ENCODE measurements at regions not wholly inside any gene's neighbourhood (a gene's known extent, or its start where the extent isn't known, plus 50 kb on each side); places are given as distances from the start of the nearest gene placed in this dataset.
A peak's percentile ranks its signal among the peaks of the same experiment; 100 is the strongest.

- H3K9me3 Mint-ChIP-seq, result peaks cover 3% of the 10 kb centered on the region
- no peak for DNase-seq
- no peak overlapping the region for H3K27ac Mint-ChIP-seq
- no peak overlapping the region for H3K4me3 Mint-ChIP-seq
- H3K4me1 Mint-ChIP-seq, result peaks cover 28% of the 10 kb centered on the region
- peaks cover 5% of the 10 kb centered on the region for H3K36me3 Mint-ChIP-seq
- H3K27me3 Mint-ChIP-seq, result peaks cover 97% of the 10 kb centered on the region
Observed at GRCh38 chr5:73299665-73300336, 126.8 kb downstream of the TMEM174 start.

GRCh38 chr5:73298772-73299630 lies 126.0 kb downstream of the TMEM174 start:
- H3K4me1 Mint-ChIP-seq, result peaks cover 28% of the 10 kb centered on the region
- peaks cover 1% of the 10 kb centered on the region for H3K9me3 Mint-ChIP-seq
- peaks cover 5% of the 10 kb centered on the region for H3K36me3 Mint-ChIP-seq
- peaks cover 97% of the 10 kb centered on the region for H3K27me3 Mint-ChIP-seq
- peak; percentile 45 for DNase-seq
- H3K27ac Mint-ChIP-seq, result peak overlapping the region; percentile 21
- no peak overlapping the region for H3K4me3 Mint-ChIP-seq

- Mint-ChIP-seq H3K4me1 (peaks cover 28% of the 10 kb centered on the region), H3K27ac (peak overlapping the region; percentile 21), H3K4me3 (no peak overlapping the region)
Observed at GRCh38 chr5:73298251-73298771, 125.3 kb downstream of the TMEM174 start.

GRCh38 chr5:73297430-73297829 lies 124.4 kb downstream of the TMEM174 start:
- no peak for DNase-seq
- peaks cover 25% of the 10 kb centered on the region for H3K4me1 Mint-ChIP-seq
- no peak overlapping the region for H3K4me3 Mint-ChIP-seq
- H3K36me3 Mint-ChIP-seq, result peaks cover 2% of the 10 kb centered on the region
- H3K27me3 Mint-ChIP-seq, result peaks cover 90% of the 10 kb centered on the region
- no peaks in the 10 kb centered on the region for H3K9me3 Mint-ChIP-seq
- H3K27ac Mint-ChIP-seq, result no peak overlapping the region

More at GRCh38 chr5:73298251-73298771, 125.3 kb downstream of the TMEM174 start:
- Mint-ChIP-seq H3K27me3 (peaks cover 92% of the 10 kb centered on the region), H3K36me3 (peaks cover 5% of the 10 kb centered on the region), H3K9me3 (peaks cover 1% of the 10 kb centered on the region)
- no peak for DNase-seq

GRCh38 chr5:73296772-73297171 lies 123.8 kb downstream of the TMEM174 start:
- Mint-ChIP-seq H3K9me3 (no peaks in the 10 kb centered on the region), H3K36me3 (peaks cover 2% of the 10 kb centered on the region), H3K27me3 (peaks cover 89% of the 10 kb centered on the region), H3K4me1 (peaks cover 25% of the 10 kb centered on the region), H3K27ac (no peak overlapping the region), H3K4me3 (no peak overlapping the region)
- no peak for DNase-seq

GRCh38 chr5:73295921-73296320 lies 122.9 kb downstream of the TMEM174 start:
- no peak for DNase-seq
- Mint-ChIP-seq H3K9me3 (no peaks in the 10 kb centered on the region), H3K4me3 (no peak overlapping the region), H3K4me1 (peaks cover 25% of the 10 kb centered on the region), H3K36me3 (peaks cover 2% of the 10 kb centered on the region), H3K27me3 (peaks cover 89% of the 10 kb centered on the region), H3K27ac (no peak overlapping the region)

GRCh38 chr5:73295447-73295846 lies 122.5 kb downstream of the TMEM174 start:
- Mint-ChIP-seq H3K4me3 (no peak overlapping the region), H3K27ac (no peak overlapping the region), H3K9me3 (no peaks in the 10 kb centered on the region), H3K27me3 (peaks cover 88% of the 10 kb centered on the region), H3K4me1 (peaks cover 21% of the 10 kb centered on the region), H3K36me3 (no peaks in the 10 kb centered on the region)
- no peak for DNase-seq

- H3K27me3 Mint-ChIP-seq, result peaks cover 80% of the 10 kb centered on the region
- H3K36me3 Mint-ChIP-seq, result no peaks in the 10 kb centered on the region
- H3K9me3 Mint-ChIP-seq, result no peaks in the 10 kb centered on the region
- H3K27ac Mint-ChIP-seq, result no peak overlapping the region
- H3K4me3 Mint-ChIP-seq, result no peak overlapping the region
- no peak for DNase-seq
- H3K4me1 Mint-ChIP-seq, result peaks cover 4% of the 10 kb centered on the region
Observed at GRCh38 chr5:73292816-73293459, 119.9 kb downstream of the TMEM174 start.

- H3K4me1 Mint-ChIP-seq, result peaks cover 3% of the 10 kb centered on the region
- no peak overlapping the region for H3K27ac Mint-ChIP-seq
- peaks cover 2% of the 10 kb centered on the region for H3K36me3 Mint-ChIP-seq
- DNase-seq, result no peak
- peaks cover 69% of the 10 kb centered on the region for H3K27me3 Mint-ChIP-seq
- H3K9me3 Mint-ChIP-seq, result peaks cover 4% of the 10 kb centered on the region
- no peak overlapping the region for H3K4me3 Mint-ChIP-seq
Observed at GRCh38 chr5:73291873-73292272, 118.9 kb downstream of the TMEM174 start.

- Mint-ChIP-seq H3K27ac (no peak overlapping the region), H3K27me3 (peaks cover 61% of the 10 kb centered on the region), H3K4me3 (no peak overlapping the region), H3K9me3 (peaks cover 5% of the 10 kb centered on the region), H3K36me3 (peaks cover 2% of the 10 kb centered on the region), H3K4me1 (no peaks in the 10 kb centered on the region)
- no peak for DNase-seq
Observed at GRCh38 chr5:73290242-73290641, 117.2 kb downstream of the TMEM174 start.

GRCh38 chr5:73288803-73289720 lies 116.1 kb downstream of the TMEM174 start:
- Mint-ChIP-seq H3K27ac (no peak overlapping the region), H3K4me1 (no peaks in the 10 kb centered on the region), H3K27me3 (peaks cover 57% of the 10 kb centered on the region), H3K4me3 (no peak overlapping the region), H3K36me3 (peaks cover 2% of the 10 kb centered on the region), H3K9me3 (peaks cover 5% of the 10 kb centered on the region)
- DNase-seq, result no peak

GRCh38 chr5:73286896-73287295 lies 113.9 kb downstream of the TMEM174 start:
- H3K36me3 Mint-ChIP-seq, result peaks cover 2% of the 10 kb centered on the region
- H3K4me3 Mint-ChIP-seq, result no peak overlapping the region
- H3K27me3 Mint-ChIP-seq, result peaks cover 58% of the 10 kb centered on the region
- no peak overlapping the region for H3K27ac Mint-ChIP-seq
- H3K9me3 Mint-ChIP-seq, result peaks cover 5% of the 10 kb centered on the region
- H3K4me1 Mint-ChIP-seq, result no peaks in the 10 kb centered on the region
- no peak for DNase-seq

GRCh38 chr5:73284985-73285384 lies 112.0 kb downstream of the TMEM174 start:
- Mint-ChIP-seq H3K9me3 (peaks cover 5% of the 10 kb centered on the region), H3K36me3 (peaks cover 2% of the 10 kb centered on the region), H3K27ac (no peak overlapping the region), H3K4me3 (no peak overlapping the region), H3K27me3 (peaks cover 53% of the 10 kb centered on the region), H3K4me1 (no peaks in the 10 kb centered on the region)
- no peak for DNase-seq

- no peak overlapping the region for H3K4me3 Mint-ChIP-seq
- H3K36me3 Mint-ChIP-seq, result peaks cover 2% of the 10 kb centered on the region
- H3K9me3 Mint-ChIP-seq, result peaks cover 5% of the 10 kb centered on the region
- H3K27ac Mint-ChIP-seq, result no peak overlapping the region
- H3K4me1 Mint-ChIP-seq, result no peaks in the 10 kb centered on the region
- no peak for DNase-seq
- H3K27me3 Mint-ChIP-seq, result peaks cover 57% of the 10 kb centered on the region
Observed at GRCh38 chr5:73284220-73284795, 111.3 kb downstream of the TMEM174 start.

Measured in activated naive CD8-positive, alpha-beta T cell treated with anti-CD3 and anti-CD28 coated beads for 36 hours (primary cell).